Endothelial cell of umbilical vein (primary cell): ENCODE measurements at regions not wholly inside any gene's neighbourhood (a gene's known extent, or its start where the extent isn't known, plus 50 kb on each side); places are given as distances from the start of the nearest gene placed in this dataset.

Experiments used
- BruUV-seq: library from RNA; stranded (reverse); fragments of 400-500 nt; replicated peaks from 2 replicates; lab custom pipeline; 2021; lab: Mats Ljungman, UMichigan
- CTCF ChIA-PET: fragments of 300-600, 350-600 bp; sonication (Branson Sonifier 250); formaldehyde crosslinking; loops from one replicate; lab custom pipeline; 2021; ENCODE audit warnings: antibody characterized with exemption, inconsistent platforms; lab: Charles Lee
- POLR2A ChIA-PET: fragments of 300-600, 350-600 bp; sonication (Branson Sonifier 250); formaldehyde crosslinking; loops from one replicate; lab custom pipeline; 2021; ENCODE audit warnings: antibody characterized with exemption, inconsistent platforms; lab: Charles Lee
- DNase-seq: peaks from one replicate; pipeline ENCODE4 v3.0.0-alpha.2; 2011; ENCODE audit warnings: low read depth, low spot score
- FAIRE-seq: peaks from 2 replicates; lab custom pipeline; 2011; peaks lifted over from hg19 to GRCh38; lab: Jason Lieb, UNC
- H2AFZ ChIP-seq: 2 replicates; pipeline ENCODE4 v1.6.0; 2012; ENCODE audit warnings: low read depth, low read length, control low read depth, inconsistent platforms
- H3K27ac ChIP-seq: 2 replicates; pipeline ENCODE4 v1.5.1; 2011; ENCODE audit warnings: low read depth, mild to moderate bottlenecking, control low read depth, low read length, moderate library complexity; ENCODE audit not compliant: insufficient read depth
- H3K27me3 ChIP-seq, 2 experiments: 2 replicates each; pipeline versions ENCODE4 v1.6.0 to v1.6.1; 2011; ENCODE audit warnings: low read length in 2 of 2, mixed read lengths in 1 of 2; ENCODE audit not compliant: control insufficient read depth in 2 of 2, insufficient read depth in 2 of 2
- H3K36me3 ChIP-seq, 2 experiments: 2 replicates in 1 of 2; 3 replicates in 1 of 2; pipeline ENCODE4 v1.5.1; 2011; ENCODE audit warnings: low read length in 2 of 2, mild to moderate bottlenecking in 1 of 2, moderate library complexity in 1 of 2; ENCODE audit not compliant: control insufficient read depth in 2 of 2, insufficient read depth in 2 of 2; ENCODE audit errors: extremely low read depth in 1 of 2
- H3K4me1 ChIP-seq: 3 replicates; pipeline ENCODE4 v1.5.1; 2011; ENCODE audit warnings: mild to moderate bottlenecking, low read length; ENCODE audit not compliant: control insufficient read depth, insufficient read depth; ENCODE audit errors: extremely low read depth
- H3K4me2 ChIP-seq: 2 replicates; pipeline ENCODE4 v1.6.1; 2011; ENCODE audit warnings: low read length, control low read depth, mixed read lengths; ENCODE audit not compliant: insufficient read depth
- H3K4me3 ChIP-seq, 3 experiments: fragments of 200-600 bp in 1 of 3; sonication (generic), shearing (Covaris generic) in 1 of 3; replicated peaks in 1 of 3; 2 replicates each; pipeline ENCODE4 v1.5.1; 2011 to 2016; ENCODE audit warnings: control low read depth in 3 of 3, low read length in 3 of 3, mild to moderate bottlenecking in 2 of 3, inconsistent platforms in 1 of 3, low read depth in 1 of 3, moderate library complexity in 1 of 3; ENCODE audit not compliant: insufficient read depth in 1 of 3
- H3K79me2 ChIP-seq: 2 replicates; pipeline ENCODE4 v1.6.0; 2012; ENCODE audit warnings: low read length, inconsistent platforms; ENCODE audit not compliant: control insufficient read depth, insufficient read depth
- H3K9ac ChIP-seq: replicated peaks from 2 replicates; pipeline ENCODE3; 2011; ENCODE audit warnings: low read length, control low read depth; ENCODE audit not compliant: insufficient read depth; ENCODE audit errors: extremely low read depth
- H3K9me1 ChIP-seq: replicated peaks from 3 replicates; pipeline ENCODE4 v1.6.0; 2011; ENCODE audit warnings: mild to moderate bottlenecking, low read length; ENCODE audit not compliant: control insufficient read depth, insufficient read depth; ENCODE audit errors: extremely low read depth
- H3K9me3 ChIP-seq: replicated peaks from 2 replicates; pipeline ENCODE4 v1.5.1; 2012; ENCODE audit warnings: low read length, inconsistent platforms; ENCODE audit not compliant: control insufficient read depth, insufficient read depth
- H4K20me1 ChIP-seq: replicated peaks from 2 replicates; pipeline ENCODE3; 2011; ENCODE audit warnings: mild to moderate bottlenecking, low read length; ENCODE audit not compliant: control insufficient read depth, insufficient read depth; ENCODE audit errors: extremely low read depth
- EZH2 ChIP-seq: IDR thresholded peaks from 2 replicates; pipeline ENCODE4 v1.6.1; 2012; ENCODE audit warnings: borderline replicate concordance, low read depth, mild to moderate bottlenecking, moderate library complexity, low read length, inconsistent platforms; ENCODE audit not compliant: severe bottlenecking
- FOS ChIP-seq: IDR thresholded peaks from 2 replicates; pipeline ENCODE4 v1.6.1; 2011; ENCODE audit warnings: mild to moderate bottlenecking, low read length, moderate library complexity, borderline replicate concordance; ENCODE audit not compliant: insufficient read depth
- GATA2 ChIP-seq: IDR thresholded peaks from 2 replicates; pipeline ENCODE4 v1.7.0; 2011; ENCODE audit warnings: low read depth, mild to moderate bottlenecking, moderate library complexity, mixed read lengths, low read length; ENCODE audit not compliant: insufficient read length, insufficient read depth
- JUN ChIP-seq: IDR thresholded peaks from 2 replicates; pipeline ENCODE4 v1.6.1; 2011; ENCODE audit warnings: borderline replicate concordance, low read depth; ENCODE audit not compliant: insufficient read length, insufficient read depth
- MYC ChIP-seq: IDR thresholded peaks from one replicate; pipeline ENCODE4 v1.6.1; 2011; ENCODE audit warnings: mild to moderate bottlenecking, low read depth, low read length
- POLR2A ChIP-seq: IDR thresholded peaks from 2 replicates; pipeline ENCODE4 v1.6.1; 2012; ENCODE audit warnings: low read depth, mild to moderate bottlenecking, control low read depth, low read length
- POLR2AphosphoS5 ChIP-seq: IDR thresholded peaks from 2 replicates; pipeline ENCODE4 v1.6.1; 2012; ENCODE audit warnings: low read depth, mild to moderate bottlenecking, control low read depth, low read length, moderate library complexity; ENCODE audit not compliant: insufficient read depth
- dilution Hi-C: fragments of 300-500 bp; cut with MboI; formaldehyde crosslinking; loops from one replicate; pipeline ENCODE4 v1.15.0; 2019; ENCODE audit warnings: low sequenced_read_pairs; ENCODE audit not compliant: extremely low pct_ligation_motif_present
- intact Hi-C: fragments of 100-400 bp; cut with micrococcal nuclease; formaldehyde crosslinking; loops from one replicate; pipeline ENCODE4 v1.10.0; 2022
- TF ChIP-seq, protein P1 (sequence below): IDR thresholded peaks from 2 replicates; pipeline ENCODE4 v1.6.1; 2011; ENCODE audit not compliant: insufficient read depth, insufficient read length
- TF ChIP-seq, protein P2 (sequence below), 2 donors: IDR thresholded peaks; 1 replicate in 1 of 2; 2 replicates in 1 of 2; pipeline ENCODE4 v1.5.1; 2011; ENCODE audit warnings: low read length in 2 of 2, mild to moderate bottlenecking in 2 of 2, moderate library complexity in 2 of 2, control low read depth in 1 of 2, inconsistent platforms in 1 of 2, low read depth in 1 of 2; ENCODE audit not compliant: insufficient read depth in 1 of 2; ENCODE audit errors: extremely low read depth in 1 of 2

GRCh38 chr14:29236401-29236800 lies 469.8 kb downstream of the FOXG1 start:
- dilution Hi-C loops (no loop called here), intact Hi-C loops (loop anchor here (5.0 to 10.0 kb wide), 2 partner anchors 479 to 688 kb away; partner anchors contain the start of gene PRKD1)
- peak overlapping the region; percentile 76 for H3K9ac ChIP-seq
- BruUV-seq: TSS peak; percentile 91
- peak overlapping the region; percentile 79 for H3K27ac ChIP-seq
- CTCF ChIA-PET: interaction anchor here (0.6 to 1.9 kb wide), 5 partner anchors 9 to 1863 kb away, joined by 3 to 7 read pairs (median 4); no protein-coding TSS in a partner anchor
- H3K36me3 ChIP-seq: no peaks in the 10 kb centered on the region
- H3K4me3 ChIP-seq: peak overlapping the region in 1 of 3 experiments; percentile 16
- no peaks in the 10 kb centered on the region for H3K27me3 ChIP-seq
- FAIRE-seq (no peak), DNase-seq (no peak)
- H2AFZ ChIP-seq: no peak overlapping the region
- POLR2A ChIA-PET: no interaction called here
- no peaks in the 10 kb centered on the region for H3K79me2 ChIP-seq
- no peaks in the 10 kb centered on the region for H3K9me1 ChIP-seq
- no peaks in the 10 kb centered on the region for H3K9me3 ChIP-seq
- TF ChIP-seq FOS: no peak
- TF ChIP-seq, protein P1, sequence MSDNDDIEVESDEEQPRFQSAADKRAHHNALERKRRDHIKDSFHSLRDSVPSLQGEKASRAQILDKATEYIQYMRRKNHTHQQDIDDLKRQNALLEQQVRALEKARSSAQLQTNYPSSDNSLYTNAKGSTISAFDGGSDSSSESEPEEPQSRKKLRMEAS: no peak
- no peak for TF ChIP-seq EZH2
- TF ChIP-seq MYC: no peak
- no peak for TF ChIP-seq GATA2
- TF ChIP-seq POLR2A: no peak
- no peak for TF ChIP-seq POLR2AphosphoS5
- TF ChIP-seq JUN: no peak
- TF ChIP-seq, protein P2, sequence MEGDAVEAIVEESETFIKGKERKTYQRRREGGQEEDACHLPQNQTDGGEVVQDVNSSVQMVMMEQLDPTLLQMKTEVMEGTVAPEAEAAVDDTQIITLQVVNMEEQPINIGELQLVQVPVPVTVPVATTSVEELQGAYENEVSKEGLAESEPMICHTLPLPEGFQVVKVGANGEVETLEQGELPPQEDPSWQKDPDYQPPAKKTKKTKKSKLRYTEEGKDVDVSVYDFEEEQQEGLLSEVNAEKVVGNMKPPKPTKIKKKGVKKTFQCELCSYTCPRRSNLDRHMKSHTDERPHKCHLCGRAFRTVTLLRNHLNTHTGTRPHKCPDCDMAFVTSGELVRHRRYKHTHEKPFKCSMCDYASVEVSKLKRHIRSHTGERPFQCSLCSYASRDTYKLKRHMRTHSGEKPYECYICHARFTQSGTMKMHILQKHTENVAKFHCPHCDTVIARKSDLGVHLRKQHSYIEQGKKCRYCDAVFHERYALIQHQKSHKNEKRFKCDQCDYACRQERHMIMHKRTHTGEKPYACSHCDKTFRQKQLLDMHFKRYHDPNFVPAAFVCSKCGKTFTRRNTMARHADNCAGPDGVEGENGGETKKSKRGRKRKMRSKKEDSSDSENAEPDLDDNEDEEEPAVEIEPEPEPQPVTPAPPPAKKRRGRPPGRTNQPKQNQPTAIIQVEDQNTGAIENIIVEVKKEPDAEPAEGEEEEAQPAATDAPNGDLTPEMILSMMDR (IDR thresholded peaks at IDR 0.05; ENCODE audit: extremely low read depth in 1 of 2, insufficient read depth in 1 of 2, low read depth in 1 of 2, low read length in 2 of 2): no peak
- peaks cover 57% of the 10 kb centered on the region for H3K4me1 ChIP-seq
- no peaks in the 10 kb centered on the region for H4K20me1 ChIP-seq
- peak overlapping the region; percentile 74 for H3K4me2 ChIP-seq
